ENCODE measurements at regions not wholly inside any gene's neighbourhood (a gene's known extent, or its start where the extent isn't known, plus 50 kb on each side); places are given as distances from the start of the nearest gene placed in this dataset.
"Not testable (repeated sequence)": the region's sequence is repeated elsewhere in the genome, so short reads cannot be mapped to it uniquely, and the experiment has no call there.

- no peak for DNase-seq
Observed at GRCh38 chr12:11980115-11980514, 90.6 kb upstream of the BCL2L14 start.

- DNase-seq = no peak
Observed at GRCh38 chr12:11981121-11981733, 89.5 kb upstream of the BCL2L14 start.

- DNase-seq = no peak
Observed at GRCh38 chr12:11984417-11984816, 86.3 kb upstream of the BCL2L14 start.

- DNase-seq = no peak
Observed at GRCh38 chr12:11986165-11986564, 84.6 kb upstream of the BCL2L14 start.

- DNase-seq = no peak
Observed at GRCh38 chr12:11987901-11988300, 82.8 kb upstream of the BCL2L14 start.

GRCh38 chr12:11991604-11992003 lies 79.1 kb upstream of the BCL2L14 start:
- no peak for DNase-seq

- DNase-seq = no peak
Observed at GRCh38 chr12:11992515-11992914, 78.2 kb upstream of the BCL2L14 start.

GRCh38 chr12:11998307-11998943 lies 72.3 kb upstream of the BCL2L14 start:
- DNase-seq = not testable (repeated sequence)

- DNase-seq = no peak
Observed at GRCh38 chr12:11998944-11999315, 71.8 kb upstream of the BCL2L14 start.

- DNase-seq = no peak
Observed at GRCh38 chr12:12003609-12004008, 67.1 kb upstream of the BCL2L14 start.

- DNase-seq = no peak
Observed at GRCh38 chr12:12004524-12004923, 66.2 kb upstream of the BCL2L14 start.

GRCh38 chr12:12007001-12007712 lies 63.6 kb upstream of the BCL2L14 start:
- DNase-seq = no peak

- DNase-seq = no peak
Observed at GRCh38 chr12:12007713-12008231, 63.0 kb upstream of the BCL2L14 start.

GRCh38 chr12:12008232-12008850 lies 62.4 kb upstream of the BCL2L14 start:
- no peak for DNase-seq

GRCh38 chr12:12008931-12009611 lies 61.7 kb upstream of the BCL2L14 start:
- peak; percentile 14 for DNase-seq

GRCh38 chr12:12009749-12010276 lies 60.9 kb upstream of the BCL2L14 start:
- DNase-seq = not testable (repeated sequence)

- peak; percentile 66 for DNase-seq
Observed at GRCh38 chr12:12010277-12011039, 60.3 kb upstream of the BCL2L14 start.

- no peak for DNase-seq
Observed at GRCh38 chr12:12011880-12012260, 58.9 kb upstream of the BCL2L14 start.

GRCh38 chr12:12015073-12015685 lies 55.6 kb upstream of the BCL2L14 start:
- no peak for DNase-seq

- DNase-seq = no peak
Observed at GRCh38 chr12:12016284-12017100, 54.2 kb upstream of the BCL2L14 start.

All from KG1 (cell line).